H9 (cell line): ENCODE measurements at regions not wholly inside any gene's neighbourhood (a gene's known extent, or its start where the extent isn't known, plus 50 kb on each side); places are given as distances from the start of the nearest gene placed in this dataset.
A peak's percentile ranks its signal among the peaks of the same experiment; 100 is the strongest.
"Not testable (repeated sequence)": the region's sequence is repeated elsewhere in the genome, so short reads cannot be mapped to it uniquely, and the experiment has no call there.

Experiments used
- DNase-seq: peaks from one replicate; pipeline ENCODE4 v3.0.0-alpha.2; 2017
- H2AFZ ChIP-seq: one replicate; pipeline ENCODE4 v1.6.1; 2013; ENCODE audit warnings: mild to moderate bottlenecking, low read length, control low read depth, moderate library complexity
- H2AK5ac ChIP-seq: 2 replicates; pipeline ENCODE4 v1.6.1; 2013; ENCODE audit warnings: low read length, control low read depth, mixed read lengths; ENCODE audit not compliant: insufficient read length
- H2BK120ac ChIP-seq: one replicate; pipeline ENCODE4 v1.6.1; 2013; ENCODE audit warnings: low read depth, mild to moderate bottlenecking, low read length, control low read depth, inconsistent platforms; ENCODE audit not compliant: poor library complexity, severe bottlenecking
- H2BK12ac ChIP-seq: 2 replicates; pipeline ENCODE4 v1.6.1; 2013; ENCODE audit warnings: low read length, control low read depth, mixed read lengths, low read depth; ENCODE audit not compliant: insufficient read length
- H2BK15ac ChIP-seq: 2 replicates; pipeline ENCODE4 v1.6.1; 2013; ENCODE audit warnings: low read depth, low read length, control low read depth
- H2BK20ac ChIP-seq: one replicate; pipeline ENCODE4 v1.6.1; 2013; ENCODE audit warnings: low read depth, mild to moderate bottlenecking, low read length, control low read depth, inconsistent platforms; ENCODE audit not compliant: poor library complexity, severe bottlenecking
- H2BK5ac ChIP-seq: 2 replicates; pipeline ENCODE4 v1.6.1; 2013; ENCODE audit warnings: low read length, control low read depth, mixed read lengths; ENCODE audit not compliant: insufficient read length
- H3K14ac ChIP-seq: 2 replicates; pipeline ENCODE4 v1.6.1; 2013; ENCODE audit warnings: low read length, control low read depth; ENCODE audit not compliant: insufficient read depth
- H3K18ac ChIP-seq: 2 replicates; pipeline ENCODE4 v1.6.1; 2013; ENCODE audit warnings: low read depth, mild to moderate bottlenecking, mixed read lengths, low read length, control low read depth; ENCODE audit not compliant: insufficient read length
- H3K23ac ChIP-seq: 2 replicates; pipeline ENCODE4 v1.6.1; 2013; ENCODE audit warnings: low read length, control low read depth, mixed read lengths, low read depth; ENCODE audit not compliant: insufficient read length
- H3K23me2 ChIP-seq: 2 replicates; pipeline ENCODE4 v1.6.1; 2013; ENCODE audit warnings: low read depth, mild to moderate bottlenecking, mixed read lengths, low read length, control low read depth; ENCODE audit not compliant: insufficient read length, poor library complexity, severe bottlenecking
- H3K27ac ChIP-seq: 2 replicates; pipeline ENCODE4 v1.5.1; 2013; ENCODE audit warnings: low read length, control low read depth, mixed read lengths, low read depth; ENCODE audit not compliant: insufficient read length
- H3K27me3 ChIP-seq: 2 replicates; pipeline ENCODE4 v1.6.1; 2013; ENCODE audit warnings: low read length, control low read depth, inconsistent platforms; ENCODE audit not compliant: insufficient read depth
- H3K4ac ChIP-seq: 2 replicates; pipeline ENCODE4 v1.6.1; 2013; ENCODE audit warnings: low read depth, mild to moderate bottlenecking, control low read depth, inconsistent platforms, low read length, moderate library complexity
- H3K4me1 ChIP-seq: 2 replicates; pipeline ENCODE4 v1.6.1; 2013; ENCODE audit warnings: low read length, control low read depth, inconsistent platforms; ENCODE audit not compliant: insufficient read depth
- H3K4me2 ChIP-seq: 2 replicates; pipeline ENCODE4 v1.6.1; 2013; ENCODE audit warnings: low read length, control low read depth, mixed read lengths; ENCODE audit not compliant: insufficient read length, insufficient read depth
- H3K56ac ChIP-seq: 2 replicates; pipeline ENCODE4 v1.6.1; 2013; ENCODE audit warnings: low read depth, mild to moderate bottlenecking, mixed read lengths, low read length, control low read depth; ENCODE audit not compliant: insufficient read length
- H3K79me1 ChIP-seq: 2 replicates; pipeline ENCODE4 v1.6.1; 2013; ENCODE audit warnings: low read depth, mild to moderate bottlenecking, moderate library complexity, low read length, control low read depth, inconsistent platforms; ENCODE audit not compliant: insufficient read depth, poor library complexity, severe bottlenecking
- H3K79me2 ChIP-seq: 2 replicates; pipeline ENCODE4 v1.6.1; 2013; ENCODE audit warnings: low read length, control low read depth, inconsistent platforms; ENCODE audit not compliant: insufficient read depth
- H3K9ac ChIP-seq: 2 replicates; pipeline ENCODE4 v1.6.1; 2013; ENCODE audit warnings: low read length, control low read depth, mixed read lengths; ENCODE audit not compliant: insufficient read length; ENCODE audit errors: extremely low read depth
- H3K9me3 ChIP-seq: one replicate; pipeline ENCODE4 v1.6.1; 2013; ENCODE audit warnings: low read depth, low read length, inconsistent platforms; ENCODE audit not compliant: control insufficient read depth
- H3T11ph ChIP-seq: one replicate; pipeline ENCODE4 v1.6.1; 2013; ENCODE audit warnings: mild to moderate bottlenecking, low read length, control low read depth, inconsistent platforms
- H4K20me1 ChIP-seq: one replicate; pipeline ENCODE4 v1.6.1; 2013; ENCODE audit not compliant: control insufficient read depth, insufficient read length, insufficient read depth
- H4K5ac ChIP-seq: 2 replicates; pipeline ENCODE4 v1.6.1; 2013; ENCODE audit warnings: low read depth, mild to moderate bottlenecking, mixed read lengths, low read length, control low read depth; ENCODE audit not compliant: insufficient read length
- H4K8ac ChIP-seq: replicated peaks from 2 replicates; pipeline ENCODE4 v1.6.1; 2013; ENCODE audit warnings: low read length, control low read depth, mixed read lengths, low read depth; ENCODE audit not compliant: insufficient read length
- H4K91ac ChIP-seq: 2 replicates; pipeline ENCODE4 v1.6.1; 2013; ENCODE audit warnings: low read depth, mild to moderate bottlenecking, moderate library complexity, mixed read lengths, low read length, control low read depth; ENCODE audit not compliant: insufficient read length
- H3K27ac Mint-ChIP-seq, 3 experiments: 2 replicates in 2 of 3; 3 replicates in 1 of 3; pipeline ENCODE4 v1.8.0; 2020 to 2021; ENCODE audit warnings: mixed read lengths in 3 of 3, mild to moderate bottlenecking in 1 of 3, moderate library complexity in 1 of 3
- H3K27me3 Mint-ChIP-seq: 2 replicates; pipeline ENCODE4 v1.8.0; 2021; ENCODE audit warnings: low read depth, mild to moderate bottlenecking, moderate library complexity, mixed read lengths
- H3K36me3 Mint-ChIP-seq, 3 experiments: 2 replicates in 2 of 3; 3 replicates in 1 of 3; pipeline ENCODE4 v1.8.0; 2020 to 2021; ENCODE audit warnings: low read depth in 3 of 3, mixed read lengths in 3 of 3; ENCODE audit not compliant: insufficient read depth in 1 of 3
- H3K4me1 Mint-ChIP-seq, 2 experiments: 2 replicates each; pipeline ENCODE4 v1.8.0; 2020; ENCODE audit warnings: mixed read lengths in 2 of 2
- H3K4me3 Mint-ChIP-seq, 2 experiments: 2 replicates in 1 of 2; 3 replicates in 1 of 2; pipeline ENCODE4 v1.8.0; 2020 to 2021; ENCODE audit warnings: mild to moderate bottlenecking in 2 of 2, mixed read lengths in 2 of 2, moderate library complexity in 1 of 2
- H3K9me3 Mint-ChIP-seq, 2 experiments: 2 replicates in 1 of 2; 3 replicates in 1 of 2; pipeline ENCODE4 v1.8.0; 2020; ENCODE audit warnings: mild to moderate bottlenecking in 2 of 2, mixed read lengths in 2 of 2, moderate library complexity in 1 of 2
- CTCF ChIP-seq: fragments of 200-600 bp; sonication (generic); conservative IDR thresholded peaks from 3 replicates; pipeline ENCODE4 v1.8.0; 2021; ENCODE audit warnings: antibody characterized with exemption, mild to moderate bottlenecking
- WGBS: extraction: QIAGEN DNeasy Blood & Tissue Kit; methylation state at CpG from one replicate; pipeline ENCODE4 v1.1.7; 2013; ENCODE audit warnings: missing lambda C conversion rate, low lambda C conversion rate, mixed read lengths; ENCODE audit not compliant: insufficient read length; ENCODE audit errors: extremely low coverage; 5-methylcytosine and 5-hydroxymethylcytosine counted together

- Mint-ChIP-seq H3K27ac (no peak overlapping the region), H3K4me3 (no peak overlapping the region), H3K36me3 (peaks cover 2 to 13% (median 2%) of the 10 kb centered on the region in 3 experiments; a peak in 2 of 7 replicates), H3K9me3 (peaks cover 4 to 14% of the 10 kb centered on the region in 2 experiments; a peak in 4 of 5 replicates), H3K27me3 (no peaks in the 10 kb centered on the region; the same call in 1 of the 2 replicates), H3K4me1 (peaks cover 8 to 9% of the 10 kb centered on the region in 2 experiments)
- WGBS, result no CpG with 5 or more reads among the region's 3 CpGs
- no peak overlapping the region for H2BK12ac ChIP-seq
- H3K56ac ChIP-seq, result no peak overlapping the region
- no peaks in the 10 kb centered on the region for H3K23me2 ChIP-seq
- no peaks in the 10 kb centered on the region; the same call in 1 of the 2 replicates for H3K79me2 ChIP-seq
- no peak for DNase-seq
- H4K91ac ChIP-seq, result no peak overlapping the region
- H3K4ac ChIP-seq, result no peak overlapping the region
- no peak overlapping the region for H2BK120ac ChIP-seq
- H4K20me1 ChIP-seq, result no peaks in the 10 kb centered on the region
- no peak overlapping the region for H3K14ac ChIP-seq
- H3K4me1 ChIP-seq, result no peaks in the 10 kb centered on the region; the same call in 1 of the 2 replicates
- H2AFZ ChIP-seq, result no peak overlapping the region
- no peak overlapping the region for H3K27ac ChIP-seq
- H4K8ac ChIP-seq, result no peak overlapping the region
- H2BK15ac ChIP-seq, result no peak overlapping the region
- H2AK5ac ChIP-seq, result no peak overlapping the region
- no peak overlapping the region for H3K4me2 ChIP-seq
- H4K5ac ChIP-seq, result no peak overlapping the region
- no peak for TF ChIP-seq CTCF
- H2BK20ac ChIP-seq, result no peak overlapping the region
- H3T11ph ChIP-seq, result no peak overlapping the region
- H2BK5ac ChIP-seq, result no peak overlapping the region
- no peaks in the 10 kb centered on the region for H3K9me3 ChIP-seq
- no peak overlapping the region for H3K23ac ChIP-seq
- no peaks in the 10 kb centered on the region for H3K27me3 ChIP-seq
- H3K79me1 ChIP-seq, result no peaks in the 10 kb centered on the region
- H3K18ac ChIP-seq, result no peak overlapping the region
- no peak overlapping the region for H3K9ac ChIP-seq
Observed at GRCh38 chr1:187070076-187070475, 241.3 kb downstream of the PLA2G4A start.

DNA sequence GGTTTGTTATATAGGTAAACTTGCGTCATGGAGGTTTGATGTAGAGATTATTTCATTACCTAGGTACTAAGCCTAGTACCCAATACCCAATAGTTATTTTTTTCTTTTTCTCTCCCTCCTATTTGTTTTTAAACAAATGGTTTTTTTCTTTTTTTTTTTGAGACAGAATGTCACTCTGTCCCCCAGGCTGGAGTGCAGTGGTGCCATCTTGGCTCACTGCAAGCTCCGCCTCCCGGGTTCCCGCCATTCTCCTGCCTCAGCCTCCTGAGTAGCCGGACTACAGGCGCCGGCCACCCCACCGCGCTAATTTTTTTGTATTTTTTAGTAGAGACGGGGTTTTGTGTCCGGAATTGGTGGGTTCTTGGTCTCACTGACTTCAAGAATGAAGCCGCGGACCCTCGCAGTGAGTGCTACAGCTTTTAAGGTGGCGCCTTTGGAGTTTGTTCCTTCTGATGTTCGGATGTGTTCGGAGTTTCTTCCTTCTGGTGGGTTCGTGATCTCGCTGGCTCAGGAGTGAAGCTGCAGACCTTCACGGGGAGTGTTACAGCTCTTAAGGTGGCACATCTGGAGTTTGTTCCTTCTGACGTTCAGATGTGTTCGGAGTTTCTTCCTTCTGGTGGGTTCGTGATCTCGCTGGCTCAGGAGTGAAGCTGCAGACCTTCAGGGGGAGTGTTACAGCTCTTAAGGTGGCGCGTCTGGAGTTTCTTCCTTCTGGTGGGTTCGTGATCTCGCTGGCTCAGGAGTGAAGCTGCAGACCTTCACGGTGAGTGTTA is 243.7 kb downstream of the PLA2G4A start:
- not testable (repeated sequence) for H4K20me1 ChIP-seq, H3K4me2 ChIP-seq, H3T11ph ChIP-seq, DNase-seq, H3K27ac ChIP-seq, H2BK5ac ChIP-seq, H3K9ac ChIP-seq, H3K4ac ChIP-seq, H3K56ac ChIP-seq, H2AFZ ChIP-seq, H2BK120ac ChIP-seq, H3K27me3 Mint-ChIP-seq, H3K9me3 ChIP-seq, H3K27me3 ChIP-seq, H3K23me2 ChIP-seq, H3K79me1 ChIP-seq, H2BK15ac ChIP-seq, H2AK5ac ChIP-seq, H3K14ac ChIP-seq, H4K91ac ChIP-seq, H4K5ac ChIP-seq, H3K4me3 Mint-ChIP-seq, H3K23ac ChIP-seq, H2BK12ac ChIP-seq, H2BK20ac ChIP-seq, H3K4me1 ChIP-seq, H3K18ac ChIP-seq, H4K8ac ChIP-seq, H3K79me2 ChIP-seq, H3K4me1 Mint-ChIP-seq
- Mint-ChIP-seq H3K27ac (peak overlapping the region in 1 of 3 experiments; percentile 73; a peak in 1 of 7 replicates), H3K36me3 (peaks cover 2 to 13% (median 2%) of the 10 kb centered on the region in 3 experiments; a peak in 2 of 7 replicates), H3K9me3 (peaks cover 4 to 14% of the 10 kb centered on the region in 2 experiments; a peak in 4 of 5 replicates)
- no CpG with 5 or more reads among the region's 29 CpGs for WGBS
